ENCODE measurements at regions not wholly inside any gene's neighbourhood (a gene's known extent, or its start where the extent isn't known, plus 50 kb on each side); places are given as distances from the start of the nearest gene placed in this dataset.

GRCh38 chr2:226514895-226515294, 284.7 kb downstream of the IRS1 start:
- H3K9ac ChIP-seq = no peak overlapping the region
- H3K4me3 ChIP-seq (ENCODE audit: low read depth, low read length) = no peak overlapping the region
- no peaks in the 10 kb centered on the region for H3K79me2 ChIP-seq
- H3K36me3 ChIP-seq (ENCODE audit: control insufficient read depth, insufficient read depth, low read length) = no peaks in the 10 kb centered on the region
- H3K4me2 ChIP-seq (ENCODE audit: low read length) = no peak overlapping the region
- no peak overlapping the region for H2AFZ ChIP-seq
- no peak overlapping the region for H3K27ac ChIP-seq
- no peaks in the 10 kb centered on the region for H3K4me1 ChIP-seq
- no peaks in the 10 kb centered on the region for H3K27me3 ChIP-seq (ENCODE audit: control insufficient read depth, insufficient read depth, low read length)
- TF ChIP-seq CTCF (IDR thresholded peaks at IDR 0.05) = no peak
- H3K9me3 ChIP-seq (ENCODE audit: control insufficient read depth, low read length) = no peaks in the 10 kb centered on the region

GRCh38 chr2:226511311-226511710, 288.3 kb downstream of the IRS1 start:
- Histone ChIP-seq H3K27ac (no peak overlapping the region), H3K9me3 (ENCODE audit: control insufficient read depth, low read length) (no peaks in the 10 kb centered on the region), H3K4me2 (ENCODE audit: low read length) (no peak overlapping the region), H3K9ac (no peak overlapping the region), H3K79me2 (no peaks in the 10 kb centered on the region), H3K4me1 (no peaks in the 10 kb centered on the region), H2AFZ (no peak overlapping the region), H3K4me3 (ENCODE audit: low read depth, low read length) (no peak overlapping the region), H3K36me3 (ENCODE audit: control insufficient read depth, insufficient read depth, low read length) (no peaks in the 10 kb centered on the region), H3K27me3 (ENCODE audit: control insufficient read depth, insufficient read depth, low read length) (no peaks in the 10 kb centered on the region)
- TF ChIP-seq CTCF (IDR thresholded peaks at IDR 0.05) = no peak

- Histone ChIP-seq H2AFZ (no peak overlapping the region), H3K9me3 (ENCODE audit: control insufficient read depth, low read length) (no peaks in the 10 kb centered on the region)
- TF ChIP-seq CTCF (IDR thresholded peaks at IDR 0.05) = no peak
These were observed 290.9 kb downstream of the IRS1 start for GRCh38 chr2:226508683-226509082.

GRCh38 chr2:226508005-226508404, 291.6 kb downstream of the IRS1 start:
- H3K9me3 ChIP-seq (ENCODE audit: control insufficient read depth, low read length) = no peaks in the 10 kb centered on the region
- no peaks in the 10 kb centered on the region for H3K79me2 ChIP-seq
- no peaks in the 10 kb centered on the region for H3K27me3 ChIP-seq (ENCODE audit: control insufficient read depth, insufficient read depth, low read length)
- H3K4me2 ChIP-seq (ENCODE audit: low read length) = no peak overlapping the region
- no peaks in the 10 kb centered on the region for H3K4me1 ChIP-seq
- H3K9ac ChIP-seq = no peak overlapping the region
- H3K36me3 ChIP-seq (ENCODE audit: control insufficient read depth, insufficient read depth, low read length) = no peaks in the 10 kb centered on the region
- H3K27ac ChIP-seq = no peak overlapping the region
- H3K4me3 ChIP-seq (ENCODE audit: low read depth, low read length) = no peak overlapping the region
- H2AFZ ChIP-seq = no peak overlapping the region
- TF ChIP-seq CTCF (IDR thresholded peaks at IDR 0.05) = no peak

More at GRCh38 chr2:226508683-226509082, 290.9 kb downstream of the IRS1 start:
- no peaks in the 10 kb centered on the region for H3K4me1 ChIP-seq
- H3K27me3 ChIP-seq (ENCODE audit: control insufficient read depth, insufficient read depth, low read length) = no peaks in the 10 kb centered on the region
- no peak overlapping the region for H3K27ac ChIP-seq
- no peak overlapping the region for H3K4me2 ChIP-seq (ENCODE audit: low read length)
- no peak overlapping the region for H3K9ac ChIP-seq
- H3K36me3 ChIP-seq (ENCODE audit: control insufficient read depth, insufficient read depth, low read length) = no peaks in the 10 kb centered on the region
- H3K4me3 ChIP-seq (ENCODE audit: low read depth, low read length) = no peak overlapping the region
- H3K79me2 ChIP-seq = no peaks in the 10 kb centered on the region

- Histone ChIP-seq H3K9me3 (ENCODE audit: control insufficient read depth, low read length) (no peaks in the 10 kb centered on the region), H3K4me2 (ENCODE audit: low read length) (no peak overlapping the region), H2AFZ (no peak overlapping the region), H3K79me2 (no peaks in the 10 kb centered on the region), H3K9ac (no peak overlapping the region), H3K4me3 (ENCODE audit: low read depth, low read length) (no peak overlapping the region), H3K27ac (no peak overlapping the region), H3K36me3 (ENCODE audit: control insufficient read depth, insufficient read depth, low read length) (no peaks in the 10 kb centered on the region), H3K27me3 (ENCODE audit: control insufficient read depth, insufficient read depth, low read length) (no peaks in the 10 kb centered on the region), H3K4me1 (no peaks in the 10 kb centered on the region)
- TF ChIP-seq CTCF (IDR thresholded peaks at IDR 0.05) = no peak
These were observed 302.3 kb downstream of the IRS1 start for GRCh38 chr2:226497146-226497909.
